ENCODE measurements at regions not wholly inside any gene's neighbourhood (a gene's known extent, or its start where the extent isn't known, plus 50 kb on each side); places are given as distances from the start of the nearest gene placed in this dataset.

DNA sequence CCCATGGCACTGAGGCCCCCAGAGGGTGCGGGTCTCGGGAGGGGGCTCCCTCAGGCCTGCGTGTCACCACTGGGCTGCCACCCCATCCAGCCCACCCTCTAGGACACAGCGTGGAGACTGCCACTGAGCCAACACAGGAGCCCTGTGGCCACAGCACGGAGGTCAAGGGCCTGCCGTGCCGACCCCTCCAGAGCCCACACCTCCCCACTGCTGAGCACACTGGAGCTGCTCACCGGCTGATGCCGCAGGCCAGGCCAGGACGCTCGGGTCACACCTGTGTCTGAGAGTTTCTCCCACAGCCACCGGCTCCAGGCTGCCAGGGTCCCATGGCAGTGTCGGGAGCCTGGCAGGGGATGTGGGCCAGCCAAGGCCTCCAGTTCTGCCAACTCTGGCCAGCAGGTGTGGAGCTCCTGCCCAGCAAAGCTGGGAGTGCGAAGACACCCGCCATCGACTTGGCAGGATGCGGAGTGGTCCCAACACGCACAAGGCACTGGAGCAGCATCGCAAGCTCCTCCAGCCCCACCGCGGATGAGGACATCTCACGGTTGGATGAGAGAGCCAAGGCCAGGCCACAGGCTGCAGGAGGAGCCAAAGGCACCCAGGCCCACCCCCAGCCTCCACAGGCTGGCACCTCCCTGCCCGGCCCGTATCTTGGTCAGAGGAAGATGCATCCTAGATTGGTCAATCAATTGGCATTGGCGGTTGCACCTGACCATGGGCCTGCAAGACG is 187.1 kb downstream of the BRD1 start:
- Histone ChIP-seq H3K4me1 (no peaks in the 10 kb centered on the region), H3K27me3 (peaks cover 0 to 13% (median 0%) of the 10 kb centered on the region in 4 donors), H3K27ac (no peak overlapping the region), H3K9me3 (no peaks in the 10 kb centered on the region), H3K36me3 (no peaks in the 10 kb centered on the region), H3K4me3 (no peak overlapping the region)
- no peak for TF ChIP-seq POLR2A (IDR thresholded peaks at IDR 0.05)
- no peak for TF ChIP-seq CTCF (IDR thresholded peaks at IDR 0.05)
- WGBS, 2 donors = 80% methylated on average over 6 of the region's 26 CpGs; no CpG with 5 or more reads in 1 of the 2 donors
- intact Hi-C loops (cut with DNase I) = no loop called here
- DNase-seq = no peak

GRCh38 chr22:49639956-49640355 is 187.7 kb downstream of the BRD1 start:
- TF ChIP-seq POLR2A (IDR thresholded peaks at IDR 0.05) (no peak), CTCF (IDR thresholded peaks at IDR 0.05) (no peak)
- Histone ChIP-seq H3K27ac (no peak overlapping the region), H3K9me3 (no peaks in the 10 kb centered on the region), H3K4me3 (no peak overlapping the region), H3K27me3 (peaks cover 0 to 17% (median 0%) of the 10 kb centered on the region in 4 donors), H3K4me1 (no peaks in the 10 kb centered on the region), H3K36me3 (no peaks in the 10 kb centered on the region)
- no peak for DNase-seq
- 31% methylated on average over 7 of the region's 12 CpGs; no CpG with 5 or more reads in 1 of the 2 donors for WGBS, 2 donors
- intact Hi-C loops (cut with DNase I) = no loop called here

- no peak overlapping the region for H3K27ac ChIP-seq
- H3K36me3 ChIP-seq = no peaks in the 10 kb centered on the region
Observed at GRCh38 chr22:49638788-49639187, 188.9 kb downstream of the BRD1 start.

DNA sequence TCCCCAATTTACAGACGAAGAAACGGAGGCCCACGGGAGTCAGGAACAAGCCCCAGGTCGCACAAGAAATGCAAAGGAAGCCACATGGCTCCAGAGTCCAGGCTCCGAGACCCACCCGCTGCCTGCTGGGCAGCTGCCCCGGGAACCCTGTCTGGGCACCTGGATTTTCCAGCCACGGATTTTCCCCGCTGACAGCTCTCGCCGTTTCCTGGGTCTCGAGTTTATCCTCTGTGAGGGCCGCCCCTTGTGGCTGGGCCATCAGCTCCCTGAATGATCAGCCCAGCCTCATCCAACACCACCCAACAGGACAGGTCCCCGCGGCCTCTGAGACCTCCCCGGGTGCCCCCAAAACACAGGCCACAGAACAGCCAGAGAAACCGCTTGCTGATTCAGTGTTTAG is 189.7 kb downstream of the BRD1 start:
- 82 to 87% methylated on average over 15 to 16 of the region's 17 CpGs for WGBS, 2 donors
- Histone ChIP-seq H3K9me3 (no peaks in the 10 kb centered on the region), H3K4me1 (peaks cover 0 to 1% (median 0%) of the 10 kb centered on the region in 3 donors), H3K4me3 (no peak overlapping the region), H3K36me3 (no peaks in the 10 kb centered on the region), H3K27ac (no peak overlapping the region), H3K27me3 (peaks cover 0 to 29% (median 0%) of the 10 kb centered on the region in 4 donors)
- DNase-seq = no peak
- intact Hi-C loops (cut with DNase I) = no loop called here
- no peak for TF ChIP-seq POLR2A (IDR thresholded peaks at IDR 0.05)

More at GRCh38 chr22:49638788-49639187, 188.9 kb downstream of the BRD1 start:
- TF ChIP-seq CTCF (IDR thresholded peaks at IDR 0.05) (no peak), POLR2A (IDR thresholded peaks at IDR 0.05) (no peak)
- H3K4me1 ChIP-seq = no peaks in the 10 kb centered on the region
- no peak for DNase-seq
- H3K27me3 ChIP-seq = peaks cover 0 to 25% (median 0%) of the 10 kb centered on the region in 4 donors
- 35 to 54% methylated on average over 11 to 15 of the region's 18 CpGs for WGBS, 2 donors
- H3K9me3 ChIP-seq = no peaks in the 10 kb centered on the region
- no peak overlapping the region for H3K4me3 ChIP-seq
- intact Hi-C loops (cut with DNase I) = no loop called here

- WGBS, 2 donors = 90 to 93% methylated on average over 4 to 12 of the region's 28 CpGs
- H3K4me3 ChIP-seq = no peak overlapping the region
- peaks cover under 1 to 8% (median 4%) of the 10 kb centered on the region in 3 donors for H3K4me1 ChIP-seq
- no peak overlapping the region for H3K27ac ChIP-seq
- H3K9me3 ChIP-seq = no peaks in the 10 kb centered on the region
- no peaks in the 10 kb centered on the region for H3K36me3 ChIP-seq
- intact Hi-C loops (cut with DNase I) = no loop called here
- TF ChIP-seq CTCF (IDR thresholded peaks at IDR 0.05) (no peak), POLR2A (IDR thresholded peaks at IDR 0.05) (no peak)
- DNase-seq = no peak
- H3K27me3 ChIP-seq = peaks cover 0 to 34% (median 0%) of the 10 kb centered on the region in 4 donors
Observed at GRCh38 chr22:49637255-49637760, 190.4 kb downstream of the BRD1 start.

Data from esophagus squamous epithelium (tissue), 5 donors.